HEK293 (cell line): ENCODE measurements at regions not wholly inside any gene's neighbourhood (a gene's known extent, or its start where the extent isn't known, plus 50 kb on each side); places are given as distances from the start of the nearest gene placed in this dataset.

Experiments
- BCL11B ChIP-seq: fragments of 450-650 bp; formaldehyde crosslinking; IDR thresholded peaks from 2 replicates; pipeline ENCODE4 v1.5.1; 2016; ENCODE audit warnings: low read depth, missing biosample characterization, missing genetic modification characterization
- GFI1B ChIP-seq: fragments of 450-650 bp; formaldehyde crosslinking; IDR thresholded peaks from 2 replicates; pipeline ENCODE4 v1.5.1; 2016; ENCODE audit warnings: missing biosample characterization, missing genetic modification characterization
- GLI2 ChIP-seq: fragments of 450-650 bp; formaldehyde crosslinking; IDR thresholded peaks from 2 replicates; pipeline ENCODE4; 2017; ENCODE audit warnings: missing biosample characterization, missing genetic modification characterization, low read depth, borderline replicate concordance
- GLI4 ChIP-seq: fragments of 450-650 bp; formaldehyde crosslinking; IDR thresholded peaks from 2 replicates; pipeline ENCODE4 v1.5.1; 2016; ENCODE audit warnings: missing biosample characterization, missing genetic modification characterization
- PRDM6 ChIP-seq: fragments of 450-650 bp; formaldehyde crosslinking; IDR thresholded peaks from 2 replicates; pipeline ENCODE4 v1.5.1; 2017; ENCODE audit warnings: missing biosample characterization, missing genetic modification characterization
- SCRT1 ChIP-seq: fragments of 450-650 bp; formaldehyde crosslinking; IDR thresholded peaks from 2 replicates; pipeline ENCODE4 v1.5.1; 2016; ENCODE audit warnings: missing biosample characterization, missing genetic modification characterization, borderline replicate concordance
- SP2 ChIP-seq: fragments of 450-650 bp; formaldehyde crosslinking; IDR thresholded peaks from 2 replicates; pipeline ENCODE4 v1.5.1; 2016; ENCODE audit warnings: missing biosample characterization, missing genetic modification characterization
- SP7 ChIP-seq: fragments of 450-650 bp; formaldehyde crosslinking; IDR thresholded peaks from 2 replicates; pipeline ENCODE4 v1.5.1; 2016; ENCODE audit warnings: missing biosample characterization, missing genetic modification characterization
- TRIM28 ChIP-seq: IDR thresholded peaks from 2 replicates; pipeline ENCODE4 v1.6.1; 2011; ENCODE audit warnings: low read length, control low read depth, borderline replicate concordance
- WT1 ChIP-seq: fragments of 450-650 bp; formaldehyde crosslinking; IDR thresholded peaks from 2 replicates; pipeline ENCODE4 v1.5.1; 2016; ENCODE audit warnings: missing biosample characterization, missing genetic modification characterization
- ZBTB44 ChIP-seq: fragments of 450-650 bp; IDR thresholded peaks from 2 replicates; pipeline ENCODE4 v1.5.1; 2018; ENCODE audit warnings: missing biosample characterization, mild to moderate bottlenecking, missing genetic modification characterization
- ZBTB48 ChIP-seq: fragments of 450-650 bp; formaldehyde crosslinking; IDR thresholded peaks from 2 replicates; pipeline ENCODE4 v1.5.1; 2016; ENCODE audit warnings: missing biosample characterization, missing genetic modification characterization
- ZEB2 ChIP-seq: fragments of 450-650 bp; formaldehyde crosslinking; IDR thresholded peaks from 2 replicates; pipeline ENCODE4 v1.5.1; 2016; ENCODE audit warnings: missing biosample characterization, missing genetic modification characterization
- ZNF132 ChIP-seq: fragments of 450-650 bp; formaldehyde crosslinking; IDR thresholded peaks from 2 replicates; pipeline ENCODE4 v1.5.1; 2017; ENCODE audit warnings: missing biosample characterization, missing genetic modification characterization, borderline replicate concordance
- ZNF2 ChIP-seq: fragments of 450-650 bp; formaldehyde crosslinking; IDR thresholded peaks from 2 replicates; pipeline ENCODE4 v1.5.1; 2016; ENCODE audit warnings: missing biosample characterization, missing genetic modification characterization
- ZNF274 ChIP-seq, 2 experiments: fragments of 200-500 bp in 1 of 2; fragments of 450-650 bp in 1 of 2; sonication (Bioruptor generic) in 1 of 2; formaldehyde crosslinking in 1 of 2; IDR thresholded peaks; 2 replicates each; pipeline versions ENCODE4 v1.5.1 to v1.6.1; 2014 to 2016; ENCODE audit warnings: borderline replicate concordance in 1 of 2, inconsistent platforms in 1 of 2, low read length in 1 of 2, missing biosample characterization in 1 of 2, missing genetic modification characterization in 1 of 2
- ZNF366 ChIP-seq: fragments of 450-650 bp; formaldehyde crosslinking; conservative IDR thresholded peaks from 2 replicates; pipeline ENCODE4 v1.5.1; 2016; ENCODE audit warnings: missing biosample characterization, missing genetic modification characterization
- ZNF391 ChIP-seq: fragments of 450-650 bp; formaldehyde crosslinking; IDR thresholded peaks from 2 replicates; pipeline ENCODE4 v1.5.1; 2016; ENCODE audit warnings: low read depth, missing biosample characterization, missing genetic modification characterization, borderline replicate concordance
- ZNF529 ChIP-seq: fragments of 450-650 bp; formaldehyde crosslinking; IDR thresholded peaks from 2 replicates; pipeline ENCODE4 v1.5.1; 2017; ENCODE audit warnings: missing genetic modification characterization, missing biosample characterization; ENCODE audit not compliant: insufficient replicate concordance
- ZNF544 ChIP-seq: fragments of 450-650 bp; formaldehyde crosslinking; IDR thresholded peaks from 2 replicates; pipeline ENCODE4 v1.5.0; 2017; ENCODE audit warnings: missing biosample characterization, missing genetic modification characterization
- ZNF561 ChIP-seq: fragments of 450-650 bp; IDR thresholded peaks from 2 replicates; pipeline ENCODE4 v1.5.1; 2018; ENCODE audit warnings: missing biosample characterization, missing genetic modification characterization, borderline replicate concordance
- ZNF626 ChIP-seq: fragments of 450-650 bp; sonication (Bioruptor Pico); formaldehyde crosslinking; IDR thresholded peaks from 2 replicates; pipeline ENCODE4 v1.5.1; 2018; ENCODE audit warnings: missing biosample characterization, missing genetic modification characterization, inconsistent platforms
- ZNF664 ChIP-seq: fragments of 450-650 bp; formaldehyde crosslinking; IDR thresholded peaks from 2 replicates; pipeline ENCODE4 v1.5.1; 2016; ENCODE audit warnings: missing biosample characterization, missing genetic modification characterization
- ZNF768 ChIP-seq: fragments of 450-650 bp; formaldehyde crosslinking; IDR thresholded peaks from 2 replicates; pipeline ENCODE4 v1.5.1; 2018; ENCODE audit warnings: missing biosample characterization, mild to moderate bottlenecking, missing genetic modification characterization
- ZNF792 ChIP-seq: fragments of 450-650 bp; formaldehyde crosslinking; IDR thresholded peaks from 2 replicates; pipeline ENCODE4 v1.5.1; 2016; ENCODE audit warnings: missing biosample characterization, missing genetic modification characterization
- ZNF830 ChIP-seq: fragments of 450-650 bp; IDR thresholded peaks from 2 replicates; pipeline ENCODE4 v1.5.0; 2018; ENCODE audit warnings: missing biosample characterization, missing genetic modification characterization, low read depth, mild to moderate bottlenecking, moderate library complexity
- TF ChIP-seq, protein P1 (sequence below): fragments of 450-650 bp; formaldehyde crosslinking; IDR thresholded peaks from 2 replicates; pipeline ENCODE4 v1.5.1; 2016; ENCODE audit warnings: missing biosample characterization, missing genetic modification characterization, borderline replicate concordance
- TF ChIP-seq, protein P2 (sequence below): fragments of 450-650 bp; formaldehyde crosslinking; optimal IDR thresholded peaks from 2 replicates; pipeline ENCODE3; 2016; ENCODE audit warnings: missing biosample characterization, mild to moderate bottlenecking, missing genetic modification characterization
- TF ChIP-seq, protein P3 (sequence below): sonication (generic); formaldehyde crosslinking; IDR thresholded peaks from 2 replicates; pipeline ENCODE4 v1.8.1; 2022; ENCODE audit warnings: mild to moderate bottlenecking, moderate library complexity, missing genetic modification reagents
- TF ChIP-seq, protein P4 (sequence below): fragments of 450-650 bp; formaldehyde crosslinking; IDR thresholded peaks from 2 replicates; pipeline ENCODE4 v1.5.1; 2016; ENCODE audit warnings: missing biosample characterization, missing genetic modification characterization

GRCh38 chr6:137570393-137570792 lies 76.2 kb upstream of the OLIG3 start (continued):
- TF ChIP-seq, protein P1, sequence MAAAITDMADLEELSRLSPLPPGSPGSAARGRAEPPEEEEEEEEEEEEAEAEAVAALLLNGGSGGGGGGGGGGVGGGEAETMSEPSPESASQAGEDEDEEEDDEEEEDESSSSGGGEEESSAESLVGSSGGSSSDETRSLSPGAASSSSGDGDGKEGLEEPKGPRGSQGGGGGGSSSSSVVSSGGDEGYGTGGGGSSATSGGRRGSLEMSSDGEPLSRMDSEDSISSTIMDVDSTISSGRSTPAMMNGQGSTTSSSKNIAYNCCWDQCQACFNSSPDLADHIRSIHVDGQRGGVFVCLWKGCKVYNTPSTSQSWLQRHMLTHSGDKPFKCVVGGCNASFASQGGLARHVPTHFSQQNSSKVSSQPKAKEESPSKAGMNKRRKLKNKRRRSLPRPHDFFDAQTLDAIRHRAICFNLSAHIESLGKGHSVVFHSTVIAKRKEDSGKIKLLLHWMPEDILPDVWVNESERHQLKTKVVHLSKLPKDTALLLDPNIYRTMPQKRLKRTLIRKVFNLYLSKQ (tag by site-specific recombination), result no peak
- TF ChIP-seq ZBTB44 (tag by site-specific recombination), result peak; percentile 67
- TF ChIP-seq, protein P2, sequence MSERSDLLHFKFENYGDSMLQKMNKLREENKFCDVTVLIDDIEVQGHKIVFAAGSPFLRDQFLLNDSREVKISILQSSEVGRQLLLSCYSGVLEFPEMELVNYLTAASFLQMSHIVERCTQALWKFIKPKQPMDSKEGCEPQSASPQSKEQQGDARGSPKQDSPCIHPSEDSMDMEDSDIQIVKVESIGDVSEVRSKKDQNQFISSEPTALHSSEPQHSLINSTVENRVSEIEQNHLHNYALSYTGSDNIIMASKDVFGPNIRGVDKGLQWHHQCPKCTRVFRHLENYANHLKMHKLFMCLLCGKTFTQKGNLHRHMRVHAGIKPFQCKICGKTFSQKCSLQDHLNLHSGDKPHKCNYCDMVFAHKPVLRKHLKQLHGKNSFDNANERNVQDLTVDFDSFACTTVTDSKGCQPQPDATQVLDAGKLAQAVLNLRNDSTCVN, result no peak
- TF ChIP-seq ZNF768 (tag by site-specific recombination), result no peak
- no peak for TF ChIP-seq ZNF274 (IDR thresholded peaks at IDR 0.05; ENCODE audit: low read length)
- TF ChIP-seq ZNF274 (tag by site-specific recombination; IDR thresholded peaks at IDR 0.05; ENCODE audit: borderline replicate concordance), result no peak
- no peak for TF ChIP-seq ZNF366
- TF ChIP-seq BCL11B (tag by site-specific recombination), result no peak
- TF ChIP-seq ZNF626 (tag by site-specific recombination), result no peak
- TF ChIP-seq GLI4 (tag by site-specific recombination), result no peak
- TF ChIP-seq, protein P3, sequence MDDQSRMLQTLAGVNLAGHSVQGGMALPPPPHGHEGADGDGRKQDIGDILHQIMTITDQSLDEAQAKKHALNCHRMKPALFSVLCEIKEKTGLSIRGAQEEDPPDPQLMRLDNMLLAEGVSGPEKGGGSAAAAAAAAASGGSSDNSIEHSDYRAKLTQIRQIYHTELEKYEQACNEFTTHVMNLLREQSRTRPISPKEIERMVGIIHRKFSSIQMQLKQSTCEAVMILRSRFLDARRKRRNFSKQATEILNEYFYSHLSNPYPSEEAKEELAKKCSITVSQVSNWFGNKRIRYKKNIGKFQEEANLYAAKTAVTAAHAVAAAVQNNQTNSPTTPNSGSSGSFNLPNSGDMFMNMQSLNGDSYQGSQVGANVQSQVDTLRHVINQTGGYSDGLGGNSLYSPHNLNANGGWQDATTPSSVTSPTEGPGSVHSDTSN (CRISPR knock-in tag), result no peak
- TF ChIP-seq ZNF391 (tag by site-specific recombination), result no peak
- TF ChIP-seq ZNF830 (tag by site-specific recombination), result no peak
- peak; percentile 63; the same call in 1 of the 2 replicates for TF ChIP-seq GFI1B (tag by site-specific recombination)
- peak; percentile 73 for TF ChIP-seq WT1 (tag by site-specific recombination)
- TF ChIP-seq ZNF792, result no peak
- TF ChIP-seq, protein P4, sequence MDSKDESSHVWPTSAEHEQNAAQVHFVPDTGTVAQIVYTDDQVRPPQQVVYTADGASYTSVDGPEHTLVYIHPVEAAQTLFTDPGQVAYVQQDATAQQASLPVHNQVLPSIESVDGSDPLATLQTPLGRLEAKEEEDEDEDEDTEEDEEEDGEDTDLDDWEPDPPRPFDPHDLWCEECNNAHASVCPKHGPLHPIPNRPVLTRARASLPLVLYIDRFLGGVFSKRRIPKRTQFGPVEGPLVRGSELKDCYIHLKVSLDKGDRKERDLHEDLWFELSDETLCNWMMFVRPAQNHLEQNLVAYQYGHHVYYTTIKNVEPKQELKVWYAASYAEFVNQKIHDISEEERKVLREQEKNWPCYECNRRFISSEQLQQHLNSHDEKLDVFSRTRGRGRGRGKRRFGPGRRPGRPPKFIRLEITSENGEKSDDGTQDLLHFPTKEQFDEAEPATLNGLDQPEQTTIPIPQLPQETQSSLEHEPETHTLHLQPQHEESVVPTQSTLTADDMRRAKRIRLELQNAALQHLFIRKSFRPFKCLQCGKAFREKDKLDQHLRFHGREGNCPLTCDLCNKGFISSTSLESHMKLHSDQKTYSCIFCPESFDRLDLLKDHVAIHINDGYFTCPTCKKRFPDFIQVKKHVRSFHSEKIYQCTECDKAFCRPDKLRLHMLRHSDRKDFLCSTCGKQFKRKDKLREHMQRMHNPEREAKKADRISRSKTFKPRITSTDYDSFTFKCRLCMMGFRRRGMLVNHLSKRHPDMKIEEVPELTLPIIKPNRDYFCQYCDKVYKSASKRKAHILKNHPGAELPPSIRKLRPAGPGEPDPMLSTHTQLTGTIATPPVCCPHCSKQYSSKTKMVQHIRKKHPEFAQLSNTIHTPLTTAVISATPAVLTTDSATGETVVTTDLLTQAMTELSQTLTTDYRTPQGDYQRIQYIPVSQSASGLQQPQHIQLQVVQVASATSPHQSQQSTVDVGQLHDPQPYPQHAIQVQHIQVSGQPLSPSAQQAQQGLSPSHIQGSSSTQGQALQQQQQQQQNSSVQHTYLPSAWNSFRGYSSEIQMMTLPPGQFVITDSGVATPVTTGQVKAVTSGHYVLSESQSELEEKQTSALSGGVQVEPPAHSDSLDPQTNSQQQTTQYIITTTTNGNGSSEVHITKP, result no peak
- no peak for TF ChIP-seq ZNF132
- no peak for TF ChIP-seq ZBTB48 (tag by site-specific recombination)
- peak; percentile 88 for TF ChIP-seq TRIM28
- peak; percentile 49; the same call in 1 of the 2 replicates for TF ChIP-seq ZEB2
- no peak for TF ChIP-seq SP7 (tag by site-specific recombination)
- no peak for TF ChIP-seq ZNF544 (tag by site-specific recombination)
- TF ChIP-seq ZNF529 (tag by site-specific recombination), result peak; percentile 13
- no peak for TF ChIP-seq SCRT1
- TF ChIP-seq ZNF664 (tag by site-specific recombination), result 0 out of 2 replicates have a peak, but pooled peaks have one; percentile 21
- TF ChIP-seq GLI2 (tag by site-specific recombination), result no peak; the same call in 1 of the 2 replicates
- no peak for TF ChIP-seq SP2 (tag by site-specific recombination)
- TF ChIP-seq ZNF561 (tag by site-specific recombination), result peak; percentile 71
- TF ChIP-seq ZNF2 (tag by site-specific recombination), result no peak
- TF ChIP-seq PRDM6 (tag by site-specific recombination), result peak; percentile 93
